AG08396 (cell line): ENCODE measurements at regions not wholly inside any gene's neighbourhood (a gene's known extent, or its start where the extent isn't known, plus 50 kb on each side); places are given as distances from the start of the nearest gene placed in this dataset.

ENCODE experiments used
- DNase-seq: peaks from one replicate; pipeline ENCODE4 v3.0.0; 2012; ENCODE audit warnings: low spot score, mixed read lengths

GRCh38 chr6:6891949-6892461 is 215.8 kb upstream of the RREB1 start:
- DNase-seq = no peak

DNA sequence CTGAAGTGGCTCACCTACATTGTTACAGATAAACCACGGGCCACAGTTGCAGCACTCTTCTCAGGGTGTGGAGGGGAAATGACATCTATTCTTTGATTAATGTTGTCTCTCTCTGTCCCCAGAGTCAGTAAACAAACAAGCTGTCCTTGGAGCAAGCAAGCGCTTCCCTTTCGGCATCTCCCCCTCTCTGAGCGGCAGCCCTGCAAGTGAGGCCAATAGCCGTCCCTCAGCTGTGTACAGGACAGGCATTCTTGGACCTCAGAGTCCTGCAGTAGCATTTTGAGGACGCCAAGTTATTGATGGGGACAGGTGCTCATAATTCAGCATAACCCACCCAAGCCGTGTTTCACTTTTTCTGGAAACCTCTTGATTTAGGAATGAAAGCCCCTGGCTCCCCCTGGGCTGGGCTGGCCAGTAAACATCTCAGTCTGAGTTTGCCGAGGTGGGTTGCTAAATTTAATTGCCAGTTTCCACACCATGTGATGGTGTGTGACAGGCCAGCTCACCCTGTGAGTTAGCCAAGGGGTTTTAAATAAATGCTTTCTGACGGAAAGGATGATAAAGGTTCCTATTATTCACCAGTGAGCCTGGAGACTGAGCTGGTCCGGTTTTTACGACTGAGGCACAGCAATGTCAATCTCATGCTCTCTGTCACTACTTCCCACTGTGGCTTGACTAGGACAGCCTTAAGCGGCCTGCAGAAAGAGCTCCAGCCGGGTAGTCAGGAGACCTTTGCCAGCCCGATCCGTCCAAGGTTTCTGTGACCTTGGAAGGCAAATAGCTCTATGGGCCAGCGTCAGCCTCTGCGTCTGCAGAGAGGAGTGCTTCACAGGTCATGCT is 214.8 kb upstream of the RREB1 start:
- DNase-seq = no peak

- DNase-seq = no peak
These were observed 214.1 kb upstream of the RREB1 start for GRCh38 chr6:6893701-6894100.

DNA sequence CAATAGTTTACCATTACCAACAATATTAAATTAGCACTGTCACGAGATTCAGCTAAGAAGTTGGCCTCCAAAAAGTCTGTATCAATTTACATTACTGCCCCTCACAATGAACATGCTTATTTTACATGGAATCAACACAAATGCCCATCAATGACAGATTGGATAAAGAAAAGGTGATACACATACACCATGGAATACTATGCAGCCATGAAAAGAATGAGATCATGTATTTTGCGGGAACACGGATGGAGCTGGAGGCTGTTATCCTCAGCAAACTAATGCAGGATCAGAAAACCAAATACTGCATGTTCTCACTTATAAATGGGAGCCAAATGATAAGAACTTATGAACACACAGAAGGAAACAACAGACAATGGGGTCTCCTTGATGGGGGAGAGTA is 211.8 kb upstream of the RREB1 start:
- no peak for DNase-seq

- no peak for DNase-seq
These were observed 210.6 kb upstream of the RREB1 start for GRCh38 chr6:6897140-6897539.

GRCh38 chr6:6900569-6901204 is 207.1 kb upstream of the RREB1 start:
- DNase-seq = no peak

DNA sequence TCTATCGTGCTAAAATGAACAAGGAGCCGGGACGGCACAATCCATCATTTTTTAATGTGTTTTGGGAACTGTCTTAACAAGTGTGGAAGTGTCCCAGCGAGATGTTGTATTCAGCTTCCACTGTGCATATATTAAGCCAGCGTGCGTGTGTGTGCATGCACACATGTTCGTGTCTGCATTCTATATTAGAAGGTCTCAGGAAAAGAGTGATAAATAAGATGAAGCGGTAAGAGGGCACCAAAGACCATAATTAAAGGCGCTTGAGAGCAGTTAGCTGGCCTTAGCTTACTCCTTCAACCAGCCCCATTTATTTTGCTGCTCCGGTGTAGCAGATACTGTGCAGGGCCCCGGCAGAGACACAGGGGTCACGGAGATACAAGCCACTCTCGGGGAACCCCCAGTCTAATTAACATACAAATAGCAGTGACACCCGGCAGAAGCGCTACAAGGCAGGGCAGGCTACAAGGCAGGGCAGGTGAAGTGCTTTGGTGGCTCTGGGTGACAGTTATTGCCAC is 206.5 kb upstream of the RREB1 start:
- DNase-seq = no peak

GRCh38 chr6:6901945-6902344 is 205.8 kb upstream of the RREB1 start:
- no peak for DNase-seq

DNA sequence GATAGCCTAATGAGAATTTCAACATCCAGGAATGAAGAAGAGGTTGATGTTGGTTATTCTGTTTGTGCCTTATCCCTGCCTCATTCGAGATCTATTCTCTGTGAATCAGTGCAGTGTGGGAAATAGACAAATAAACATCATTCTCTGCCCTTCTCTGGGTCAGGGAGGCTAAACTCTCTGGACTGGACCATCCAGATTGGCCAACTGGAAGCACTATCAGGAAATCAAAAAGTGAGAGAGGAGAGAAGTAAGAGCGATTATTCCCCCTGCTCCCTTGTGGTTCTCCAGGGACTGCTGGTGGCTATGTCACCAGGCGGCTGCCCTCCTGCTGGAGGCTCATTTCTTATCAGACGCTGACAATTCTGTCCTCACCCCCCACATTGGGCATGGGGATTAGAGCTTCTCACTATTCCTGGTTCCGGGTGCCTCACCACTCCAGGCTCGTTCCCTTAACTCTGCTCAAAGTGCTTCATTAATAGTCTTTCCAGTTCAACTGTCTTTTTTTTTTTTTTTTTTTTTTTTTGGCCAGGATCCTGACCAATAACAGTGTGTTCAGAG is 201.7 kb upstream of the RREB1 start:
- DNase-seq = no peak

GRCh38 chr6:6906570-6907213 is 201.1 kb upstream of the RREB1 start:
- no peak for DNase-seq

GRCh38 chr6:6907286-6907685 is 200.5 kb upstream of the RREB1 start:
- no peak for DNase-seq

DNA sequence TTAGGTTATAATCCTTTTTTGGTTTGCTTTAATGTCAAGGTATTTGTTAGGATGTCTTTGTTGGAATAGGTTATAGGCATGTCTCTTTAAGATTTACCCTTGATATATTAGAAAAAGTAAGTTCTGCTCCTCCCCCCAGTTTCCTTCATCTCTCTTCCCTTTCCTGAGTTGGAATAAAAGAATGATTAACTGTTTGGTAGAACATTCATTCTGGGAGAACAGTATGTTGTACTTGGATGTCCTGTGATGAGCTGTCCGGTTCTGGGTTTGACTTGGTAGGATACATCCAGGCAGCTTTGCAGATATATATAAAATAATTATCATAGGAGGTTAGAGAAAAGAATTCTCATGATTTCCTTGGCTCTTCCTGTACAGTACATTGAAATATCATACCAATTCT is 199.6 kb upstream of the RREB1 start:
- DNase-seq = no peak

GRCh38 chr6:6909111-6909510 is 198.7 kb upstream of the RREB1 start:
- DNase-seq = no peak

DNA sequence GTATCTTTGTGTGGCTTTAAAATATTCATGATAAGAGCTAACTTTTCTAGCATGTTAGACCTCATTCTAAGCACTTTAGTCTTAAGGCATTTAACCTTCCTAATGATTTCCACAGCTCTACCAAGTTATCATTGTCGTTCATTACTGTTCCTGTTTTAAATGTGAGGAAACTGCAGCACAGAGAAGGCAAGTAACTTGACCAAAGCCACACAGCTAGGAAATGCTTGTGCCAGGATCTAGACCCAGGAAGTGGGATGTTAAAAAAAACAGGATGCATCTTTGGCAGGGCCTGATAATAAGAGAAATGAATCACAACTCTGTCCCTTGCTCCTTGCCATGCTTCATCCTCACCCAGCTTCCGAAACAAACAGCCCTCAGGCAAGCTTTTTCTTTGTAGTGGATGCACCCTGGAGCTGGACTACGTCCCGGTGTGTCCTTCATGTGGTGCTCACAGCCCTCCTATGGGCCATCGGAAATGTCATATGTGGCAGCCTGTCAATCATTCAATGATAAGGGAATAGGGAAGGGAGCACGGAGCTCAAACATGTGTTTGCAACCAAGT is 196.9 kb upstream of the RREB1 start:
- no peak for DNase-seq

GRCh38 chr6:6911391-6911790 is 196.4 kb upstream of the RREB1 start:
- no peak for DNase-seq

- DNase-seq = no peak
These were observed 194.7 kb upstream of the RREB1 start for GRCh38 chr6:6912817-6913744.

DNA sequence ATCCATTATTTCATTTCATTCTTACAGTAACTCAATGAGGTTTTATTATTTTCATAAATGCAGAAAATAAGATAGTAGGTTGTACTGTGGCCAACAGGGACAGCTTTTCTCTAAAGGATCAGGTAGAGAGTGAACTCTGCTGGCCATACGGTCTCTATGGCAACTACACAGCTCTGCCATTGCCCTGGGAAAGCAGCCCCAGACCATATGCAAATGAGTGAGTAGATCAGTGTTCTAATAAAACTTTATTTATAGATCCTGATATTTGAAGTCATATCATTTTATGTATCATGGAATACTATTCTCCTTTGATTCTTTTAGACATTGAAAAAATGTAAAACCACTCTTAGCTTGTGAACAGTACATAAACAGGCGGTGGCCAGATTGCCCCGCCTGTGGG is 192.5 kb upstream of the RREB1 start:
- DNase-seq = no peak

DNA sequence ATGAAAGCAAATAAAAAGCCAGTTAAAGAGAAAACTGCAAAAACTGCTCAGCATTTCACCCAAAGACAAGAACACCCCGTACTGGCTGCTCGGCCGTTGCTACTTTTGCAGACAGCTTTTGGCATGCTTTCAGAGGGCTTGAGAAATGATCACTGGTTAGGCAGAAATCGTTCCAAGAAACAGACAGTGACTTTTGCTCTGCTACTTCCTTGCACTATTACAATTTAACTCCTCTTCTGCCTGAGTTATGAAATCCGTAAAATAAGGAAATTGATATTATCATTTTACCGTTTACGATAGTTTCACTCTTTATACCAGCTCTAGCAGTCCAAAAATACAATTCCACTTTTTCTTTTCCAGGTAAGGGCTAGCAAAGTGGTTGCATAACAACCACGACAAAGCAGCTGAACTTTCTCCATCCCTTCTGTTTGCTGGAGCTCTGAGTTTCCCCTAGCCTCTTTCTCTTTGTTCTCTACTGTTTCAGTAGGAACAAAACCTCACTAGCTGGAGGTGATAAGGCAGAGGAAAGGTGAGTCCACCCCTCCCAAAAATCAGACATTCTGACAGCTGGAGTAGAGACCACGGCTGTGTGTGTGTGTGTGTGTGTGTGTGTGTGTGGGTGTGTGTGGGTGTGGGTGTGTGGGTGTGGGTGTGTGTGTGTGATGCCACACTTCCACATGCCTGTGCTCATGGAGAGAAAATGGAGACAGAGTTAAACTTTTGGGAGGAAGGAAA is 191.8 kb upstream of the RREB1 start:
- DNase-seq = peak; percentile 21

GRCh38 chr6:6916598-6916997 is 191.2 kb upstream of the RREB1 start:
- no peak for DNase-seq
